GM23338 (cell line): ENCODE measurements at regions not wholly inside any gene's neighbourhood (a gene's known extent, or its start where the extent isn't known, plus 50 kb on each side); places are given as distances from the start of the nearest gene placed in this dataset.

Experiments used
- ATAC-seq: fragments of 200-7000 bp; cut with Tn5 transposase; 3 replicates; pipeline ENCODE4 v1.9.1; 2020
- DNase-seq: peaks from one replicate; pipeline ENCODE4 v3.0.0-alpha.2; 2015; ENCODE audit warnings: low spot score
- H2AFZ ChIP-seq: fragments of 200-600 bp; sonication (generic); 2 replicates; pipeline ENCODE4 v1.8.0; 2016; ENCODE audit warnings: antibody characterized with exemption, mild to moderate bottlenecking, moderate library complexity
- H3F3A ChIP-seq: fragments of 200-600 bp; sonication (generic); replicated peaks from 2 replicates; pipeline ENCODE4 v1.8.0; 2017; ENCODE audit warnings: antibody characterized with exemption, mixed run types, low read depth
- H3K27ac ChIP-seq: fragments of 200-600 bp; sonication (generic); 2 replicates; pipeline ENCODE4 v1.6.1; 2016; ENCODE audit warnings: low read depth
- H3K27me3 ChIP-seq: fragments of 200-600 bp; sonication (generic); 2 replicates; pipeline ENCODE4 v1.8.0; 2016; ENCODE audit warnings: mild to moderate bottlenecking, mixed run types, moderate library complexity; ENCODE audit not compliant: insufficient read depth
- H3K36me3 ChIP-seq: fragments of 200-600 bp; sonication (generic); 2 replicates; pipeline ENCODE4 v1.8.0; 2016; ENCODE audit warnings: mild to moderate bottlenecking; ENCODE audit not compliant: insufficient read depth
- H3K4me1 ChIP-seq: fragments of 200-600 bp; sonication (generic); 2 replicates; pipeline ENCODE4 v1.8.0; 2016; ENCODE audit warnings: mild to moderate bottlenecking, moderate library complexity; ENCODE audit not compliant: insufficient read depth
- H3K4me2 ChIP-seq: fragments of 200-600 bp; sonication (generic); 2 replicates; pipeline ENCODE4 v1.7.1; 2017; ENCODE audit warnings: mixed run types
- H3K4me3 ChIP-seq: fragments of 200-600 bp; sonication (generic); 2 replicates; pipeline ENCODE4 v1.6.1; 2016; ENCODE audit warnings: mixed run types
- H3K79me2 ChIP-seq: fragments of 200-600 bp; sonication (generic); replicated peaks from 2 replicates; pipeline ENCODE4 v1.8.0; 2017; ENCODE audit warnings: mild to moderate bottlenecking; ENCODE audit not compliant: insufficient read depth
- H3K9me2 ChIP-seq: fragments of 200-600 bp; sonication (generic); 2 replicates; pipeline ENCODE4 v1.8.0; 2017; ENCODE audit not compliant: insufficient read depth
- H4K20me1 ChIP-seq: fragments of 200-600 bp; sonication (generic); replicated peaks from 2 replicates; pipeline ENCODE4 v1.8.0; 2017; ENCODE audit warnings: mild to moderate bottlenecking; ENCODE audit not compliant: insufficient read depth
- H3K27ac Mint-ChIP-seq: 2 replicates; pipeline ENCODE4 v1.8.0; 2020; ENCODE audit warnings: inconsistent platforms, mild to moderate bottlenecking, moderate library complexity, mixed read lengths
- H3K27me3 Mint-ChIP-seq: 3 replicates; pipeline ENCODE4 v1.8.0; 2022; ENCODE audit warnings: low read depth, mild to moderate bottlenecking, moderate library complexity, mixed read lengths, inconsistent platforms; ENCODE audit not compliant: insufficient read depth, poor library complexity
- H3K36me3 Mint-ChIP-seq: 3 replicates; pipeline ENCODE4 v1.8.0; 2021; ENCODE audit warnings: low read depth, mild to moderate bottlenecking, inconsistent platforms, moderate library complexity, mixed read lengths
- H3K4me1 Mint-ChIP-seq: 3 replicates; pipeline ENCODE4 v1.8.0; 2020; ENCODE audit warnings: mild to moderate bottlenecking, inconsistent platforms, mixed read lengths
- H3K4me3 Mint-ChIP-seq: 3 replicates; pipeline ENCODE4 v1.8.0; 2021; ENCODE audit warnings: moderate library complexity, mild to moderate bottlenecking, inconsistent platforms, mixed read lengths
- H3K9me3 Mint-ChIP-seq: 3 replicates; pipeline ENCODE4 v1.8.0; 2020; ENCODE audit warnings: moderate library complexity, mild to moderate bottlenecking, inconsistent platforms, mixed read lengths
- CREB1 ChIP-seq: fragments of 250-450 bp; sonication (Bioruptor Pico); IDR thresholded peaks from 2 replicates; pipeline ENCODE4 v1.5.0; 2020; ENCODE audit warnings: low read depth, mild to moderate bottlenecking, moderate library complexity
- EZH2 ChIP-seq: fragments of 200-600 bp; sonication (generic); IDR thresholded peaks from one replicate; pipeline ENCODE4 v1.8.0; 2017; ENCODE audit warnings: antibody characterized with exemption, mild to moderate bottlenecking, low read depth; ENCODE audit not compliant: unreplicated experiment
- EZH2phosphoT487 ChIP-seq: fragments of 200-600 bp; sonication (generic); IDR thresholded peaks from one replicate; pipeline ENCODE4 v1.8.1; 2018; ENCODE audit warnings: antibody characterized with exemption; ENCODE audit not compliant: unreplicated experiment
- JUNB ChIP-seq: IDR thresholded peaks from one replicate; pipeline ENCODE4 v1.6.1; 2016; ENCODE audit warnings: antibody characterized with exemption; ENCODE audit not compliant: unreplicated experiment
- NANOG ChIP-seq: IDR thresholded peaks from 2 replicates; pipeline ENCODE4 v1.6.1; 2016; ENCODE audit warnings: antibody characterized with exemption, borderline replicate concordance
- POLR2AphosphoS5 ChIP-seq: IDR thresholded peaks from 2 replicates; pipeline ENCODE4 v1.6.1; 2016; ENCODE audit warnings: antibody characterized with exemption, low read depth
- STAT1 ChIP-seq: IDR thresholded peaks from one replicate; pipeline ENCODE4 v1.6.1; 2016; ENCODE audit warnings: antibody characterized with exemption; ENCODE audit not compliant: unreplicated experiment
- ZNF114 ChIP-seq: fragments of 250-450 bp; sonication (Bioruptor Pico); IDR thresholded peaks from 2 replicates; pipeline ENCODE4 v1.5.0; 2020; ENCODE audit warnings: mild to moderate bottlenecking, moderate library complexity
- ZNF331 ChIP-seq: fragments of 250-450 bp; sonication (Bioruptor Pico); IDR thresholded peaks from 2 replicates; pipeline ENCODE4 v1.5.0; 2020; ENCODE audit warnings: low read depth, mild to moderate bottlenecking, moderate library complexity
- TF ChIP-seq, protein P1 (sequence below), 2 experiments: fragments of 200-600 bp in 1 of 2; sonication (generic) in 1 of 2; conservative IDR thresholded peaks; 2 replicates each; pipeline versions ENCODE4 v1.5.1 to v1.6.1; 2016 to 2017; ENCODE audit warnings: antibody characterized with exemption in 2 of 2, low read depth in 2 of 2, mild to moderate bottlenecking in 2 of 2, moderate library complexity in 1 of 2
- TF ChIP-seq, protein P2 (sequence below): IDR thresholded peaks from one replicate; pipeline ENCODE4 v1.6.1; 2018; ENCODE audit warnings: antibody characterized with exemption; ENCODE audit not compliant: unreplicated experiment

- TF ChIP-seq ZNF331 (CRISPR knock-in tag) (no peak), EZH2phosphoT487 (no peak), CREB1 (CRISPR knock-in tag) (no peak), NANOG (no peak), JUNB (no peak), POLR2AphosphoS5 (no peak), EZH2 (no peak)
- TF ChIP-seq, protein P1, sequence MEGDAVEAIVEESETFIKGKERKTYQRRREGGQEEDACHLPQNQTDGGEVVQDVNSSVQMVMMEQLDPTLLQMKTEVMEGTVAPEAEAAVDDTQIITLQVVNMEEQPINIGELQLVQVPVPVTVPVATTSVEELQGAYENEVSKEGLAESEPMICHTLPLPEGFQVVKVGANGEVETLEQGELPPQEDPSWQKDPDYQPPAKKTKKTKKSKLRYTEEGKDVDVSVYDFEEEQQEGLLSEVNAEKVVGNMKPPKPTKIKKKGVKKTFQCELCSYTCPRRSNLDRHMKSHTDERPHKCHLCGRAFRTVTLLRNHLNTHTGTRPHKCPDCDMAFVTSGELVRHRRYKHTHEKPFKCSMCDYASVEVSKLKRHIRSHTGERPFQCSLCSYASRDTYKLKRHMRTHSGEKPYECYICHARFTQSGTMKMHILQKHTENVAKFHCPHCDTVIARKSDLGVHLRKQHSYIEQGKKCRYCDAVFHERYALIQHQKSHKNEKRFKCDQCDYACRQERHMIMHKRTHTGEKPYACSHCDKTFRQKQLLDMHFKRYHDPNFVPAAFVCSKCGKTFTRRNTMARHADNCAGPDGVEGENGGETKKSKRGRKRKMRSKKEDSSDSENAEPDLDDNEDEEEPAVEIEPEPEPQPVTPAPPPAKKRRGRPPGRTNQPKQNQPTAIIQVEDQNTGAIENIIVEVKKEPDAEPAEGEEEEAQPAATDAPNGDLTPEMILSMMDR (conservative IDR thresholded peaks at IDR 0.05; ENCODE audit: low read depth in 2 of 2): no peak
These were observed 156.2 kb upstream of the CST7 start (continued) for GRCh38 chr20:24792641-24793495.

DNA sequence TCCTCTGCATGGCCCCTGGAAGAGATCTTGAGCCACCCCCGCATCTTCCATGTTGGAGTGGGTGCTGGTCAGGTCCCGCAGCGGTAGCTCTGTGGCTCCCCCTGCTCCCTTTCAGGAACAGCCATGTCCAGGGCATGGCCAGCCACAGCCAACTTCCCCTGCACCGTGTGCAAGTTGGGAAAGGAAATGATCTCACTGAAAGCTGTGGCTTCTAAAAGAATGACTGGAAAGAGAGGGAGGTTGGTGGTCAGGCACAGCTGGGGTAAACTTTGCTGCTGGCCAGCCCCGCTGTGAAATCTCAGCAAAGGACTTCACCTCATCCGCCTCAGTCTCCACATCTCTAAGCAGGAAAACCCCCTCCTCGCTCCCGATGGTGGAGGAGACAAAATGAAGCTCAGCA is 153.6 kb upstream of the CST7 start:
- no peaks in the 10 kb centered on the region for H3F3A ChIP-seq
- Mint-ChIP-seq H3K36me3 (no peaks in the 10 kb centered on the region), H3K27ac (no peak overlapping the region), H3K27me3 (peaks cover 9% of the 10 kb centered on the region), H3K4me3 (no peak overlapping the region), H3K4me1 (no peaks in the 10 kb centered on the region), H3K9me3 (peaks cover 3% of the 10 kb centered on the region; the same call in 1 of the 3 replicates)
- no peaks in the 10 kb centered on the region for H3K79me2 ChIP-seq
- H3K4me3 ChIP-seq: no peak overlapping the region
- H3K4me1 ChIP-seq: no peaks in the 10 kb centered on the region
- ATAC-seq: no peak
- TF ChIP-seq EZH2 (no peak), ZNF114 (CRISPR knock-in tag) (no peak), POLR2AphosphoS5 (no peak), CREB1 (CRISPR knock-in tag) (no peak), STAT1 (no peak), NANOG (no peak)
- TF ChIP-seq, protein P1 (conservative IDR thresholded peaks at IDR 0.05; ENCODE audit: low read depth in 2 of 2): no peak
- TF ChIP-seq, protein P2, sequence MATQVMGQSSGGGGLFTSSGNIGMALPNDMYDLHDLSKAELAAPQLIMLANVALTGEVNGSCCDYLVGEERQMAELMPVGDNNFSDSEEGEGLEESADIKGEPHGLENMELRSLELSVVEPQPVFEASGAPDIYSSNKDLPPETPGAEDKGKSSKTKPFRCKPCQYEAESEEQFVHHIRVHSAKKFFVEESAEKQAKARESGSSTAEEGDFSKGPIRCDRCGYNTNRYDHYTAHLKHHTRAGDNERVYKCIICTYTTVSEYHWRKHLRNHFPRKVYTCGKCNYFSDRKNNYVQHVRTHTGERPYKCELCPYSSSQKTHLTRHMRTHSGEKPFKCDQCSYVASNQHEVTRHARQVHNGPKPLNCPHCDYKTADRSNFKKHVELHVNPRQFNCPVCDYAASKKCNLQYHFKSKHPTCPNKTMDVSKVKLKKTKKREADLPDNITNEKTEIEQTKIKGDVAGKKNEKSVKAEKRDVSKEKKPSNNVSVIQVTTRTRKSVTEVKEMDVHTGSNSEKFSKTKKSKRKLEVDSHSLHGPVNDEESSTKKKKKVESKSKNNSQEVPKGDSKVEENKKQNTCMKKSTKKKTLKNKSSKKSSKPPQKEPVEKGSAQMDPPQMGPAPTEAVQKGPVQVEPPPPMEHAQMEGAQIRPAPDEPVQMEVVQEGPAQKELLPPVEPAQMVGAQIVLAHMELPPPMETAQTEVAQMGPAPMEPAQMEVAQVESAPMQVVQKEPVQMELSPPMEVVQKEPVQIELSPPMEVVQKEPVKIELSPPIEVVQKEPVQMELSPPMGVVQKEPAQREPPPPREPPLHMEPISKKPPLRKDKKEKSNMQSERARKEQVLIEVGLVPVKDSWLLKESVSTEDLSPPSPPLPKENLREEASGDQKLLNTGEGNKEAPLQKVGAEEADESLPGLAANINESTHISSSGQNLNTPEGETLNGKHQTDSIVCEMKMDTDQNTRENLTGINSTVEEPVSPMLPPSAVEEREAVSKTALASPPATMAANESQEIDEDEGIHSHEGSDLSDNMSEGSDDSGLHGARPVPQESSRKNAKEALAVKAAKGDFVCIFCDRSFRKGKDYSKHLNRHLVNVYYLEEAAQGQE: no peak
- no peaks in the 10 kb centered on the region for H4K20me1 ChIP-seq
- H3K4me2 ChIP-seq: no peak overlapping the region
- H3K9me2 ChIP-seq: no peaks in the 10 kb centered on the region
- no peaks in the 10 kb centered on the region for H3K27me3 ChIP-seq
- DNase-seq: no peak
- no peak overlapping the region for H2AFZ ChIP-seq
- no peaks in the 10 kb centered on the region for H3K36me3 ChIP-seq
- no peak overlapping the region for H3K27ac ChIP-seq
